ENCODE measurements at regions not wholly inside any gene's neighbourhood (a gene's known extent, or its start where the extent isn't known, plus 50 kb on each side); places are given as distances from the start of the nearest gene placed in this dataset.

- no peak for TF ChIP-seq SUZ12 (IDR thresholded peaks at IDR 0.05; ENCODE audit: extremely low read depth, insufficient read depth, insufficient read length)
- TF ChIP-seq YY1 (IDR thresholded peaks at IDR 0.05; ENCODE audit: insufficient read depth, insufficient read length), result no peak
- no peak for TF ChIP-seq ZNF274 (IDR thresholded peaks at IDR 0.05; ENCODE audit: low read depth, low read length)
Observed at GRCh38 chr16:6018848-6019489, 921.4 kb upstream of the EEF2KMT start.

GRCh38 chr16:6016530-6017184, 919.1 kb upstream of the EEF2KMT start:
- H3K4me3 ChIP-seq (ENCODE audit: insufficient read length, low read depth), result no peak overlapping the region
- DNase-seq (ENCODE audit: low read depth, low spot score), result peak; percentile 68
- H3K9ac ChIP-seq (ENCODE audit: insufficient read length, low read depth), result no peak overlapping the region
- H3K4me1 ChIP-seq (ENCODE audit: insufficient read depth, insufficient read length), result no peaks in the 10 kb centered on the region
- H3K27me3 ChIP-seq (ENCODE audit: insufficient read depth, insufficient read length), result peaks cover 50% of the 10 kb centered on the region
- TF ChIP-seq SUZ12 (IDR thresholded peaks at IDR 0.05; ENCODE audit: extremely low read depth, insufficient read depth, insufficient read length) (no peak), YY1 (IDR thresholded peaks at IDR 0.05; ENCODE audit: insufficient read depth, insufficient read length) (no peak), ZNF274 (IDR thresholded peaks at IDR 0.05; ENCODE audit: low read depth, low read length) (no peak)
- H3K36me3 ChIP-seq (ENCODE audit: insufficient read depth, insufficient read length, low read length), result no peaks in the 10 kb centered on the region
- no peaks in the 10 kb centered on the region for H3K9me3 ChIP-seq (ENCODE audit: insufficient read depth, low read length)

More at GRCh38 chr16:6018848-6019489, 921.4 kb upstream of the EEF2KMT start:
- Histone ChIP-seq H3K27me3 (ENCODE audit: insufficient read depth, insufficient read length) (peaks cover 56% of the 10 kb centered on the region), H3K36me3 (ENCODE audit: insufficient read depth, insufficient read length, low read length) (no peaks in the 10 kb centered on the region), H3K9me3 (ENCODE audit: insufficient read depth, low read length) (no peaks in the 10 kb centered on the region), H3K4me3 (ENCODE audit: insufficient read length, low read depth) (peak overlapping the region; percentile 64), H3K4me1 (ENCODE audit: insufficient read depth, insufficient read length) (no peaks in the 10 kb centered on the region), H3K9ac (ENCODE audit: insufficient read length, low read depth) (peak overlapping the region; percentile 73)
- no peak for DNase-seq (ENCODE audit: low read depth, low spot score)

- no peaks in the 10 kb centered on the region for H3K9me3 ChIP-seq (ENCODE audit: insufficient read depth, low read length)
- peaks cover 11% of the 10 kb centered on the region for H3K27me3 ChIP-seq (ENCODE audit: insufficient read depth, insufficient read length)
- no peaks in the 10 kb centered on the region for H3K4me1 ChIP-seq (ENCODE audit: insufficient read depth, insufficient read length)
- DNase-seq (ENCODE audit: low read depth, low spot score), result no peak
- no peak overlapping the region for H3K9ac ChIP-seq (ENCODE audit: insufficient read length, low read depth)
- H3K4me3 ChIP-seq (ENCODE audit: insufficient read length, low read depth), result no peak overlapping the region
- no peaks in the 10 kb centered on the region for H3K36me3 ChIP-seq (ENCODE audit: insufficient read depth, insufficient read length, low read length)
- TF ChIP-seq YY1 (IDR thresholded peaks at IDR 0.05; ENCODE audit: insufficient read depth, insufficient read length) (no peak), SUZ12 (IDR thresholded peaks at IDR 0.05; ENCODE audit: extremely low read depth, insufficient read depth, insufficient read length) (no peak), ZNF274 (IDR thresholded peaks at IDR 0.05; ENCODE audit: low read depth, low read length) (no peak)
Observed at GRCh38 chr16:6012716-6013115, 915.1 kb upstream of the EEF2KMT start.

- no peak for TF ChIP-seq YY1 (IDR thresholded peaks at IDR 0.05; ENCODE audit: insufficient read depth, insufficient read length)
- no peak for TF ChIP-seq ZNF274 (IDR thresholded peaks at IDR 0.05; ENCODE audit: low read depth, low read length)
- TF ChIP-seq SUZ12 (IDR thresholded peaks at IDR 0.05; ENCODE audit: extremely low read depth, insufficient read depth, insufficient read length), result no peak
- no peaks in the 10 kb centered on the region for H3K27me3 ChIP-seq (ENCODE audit: insufficient read depth, insufficient read length)
- H3K36me3 ChIP-seq (ENCODE audit: insufficient read depth, insufficient read length, low read length), result no peaks in the 10 kb centered on the region
- no peaks in the 10 kb centered on the region for H3K4me1 ChIP-seq (ENCODE audit: insufficient read depth, insufficient read length)
- H3K9me3 ChIP-seq (ENCODE audit: insufficient read depth, low read length), result no peaks in the 10 kb centered on the region
- H3K9ac ChIP-seq (ENCODE audit: insufficient read length, low read depth), result no peak overlapping the region
- DNase-seq (ENCODE audit: low read depth, low spot score), result no peak
- no peak overlapping the region for H3K4me3 ChIP-seq (ENCODE audit: insufficient read length, low read depth)
Observed at GRCh38 chr16:6009151-6009550, 911.6 kb upstream of the EEF2KMT start.

GRCh38 chr16:6008670-6009069, 911.1 kb upstream of the EEF2KMT start:
- Histone ChIP-seq H3K9ac (ENCODE audit: insufficient read length, low read depth) (no peak overlapping the region), H3K4me3 (ENCODE audit: insufficient read length, low read depth) (no peak overlapping the region), H3K36me3 (ENCODE audit: insufficient read depth, insufficient read length, low read length) (no peaks in the 10 kb centered on the region), H3K9me3 (ENCODE audit: insufficient read depth, low read length) (no peaks in the 10 kb centered on the region), H3K4me1 (ENCODE audit: insufficient read depth, insufficient read length) (no peaks in the 10 kb centered on the region), H3K27me3 (ENCODE audit: insufficient read depth, insufficient read length) (no peaks in the 10 kb centered on the region)
- no peak for TF ChIP-seq YY1 (IDR thresholded peaks at IDR 0.05; ENCODE audit: insufficient read depth, insufficient read length)
- no peak for TF ChIP-seq ZNF274 (IDR thresholded peaks at IDR 0.05; ENCODE audit: low read depth, low read length)
- TF ChIP-seq SUZ12 (IDR thresholded peaks at IDR 0.05; ENCODE audit: extremely low read depth, insufficient read depth, insufficient read length), result no peak
- no peak for DNase-seq (ENCODE audit: low read depth, low spot score)

- Histone ChIP-seq H3K4me1 (ENCODE audit: insufficient read depth, insufficient read length) (no peaks in the 10 kb centered on the region), H3K36me3 (ENCODE audit: insufficient read depth, insufficient read length, low read length) (no peaks in the 10 kb centered on the region), H3K9me3 (ENCODE audit: insufficient read depth, low read length) (no peaks in the 10 kb centered on the region), H3K9ac (ENCODE audit: insufficient read length, low read depth) (no peak overlapping the region), H3K4me3 (ENCODE audit: insufficient read length, low read depth) (no peak overlapping the region), H3K27me3 (ENCODE audit: insufficient read depth, insufficient read length) (no peaks in the 10 kb centered on the region)
- no peak for DNase-seq (ENCODE audit: low read depth, low spot score)
- no peak for TF ChIP-seq ZNF274 (IDR thresholded peaks at IDR 0.05; ENCODE audit: low read depth, low read length)
- no peak for TF ChIP-seq SUZ12 (IDR thresholded peaks at IDR 0.05; ENCODE audit: extremely low read depth, insufficient read depth, insufficient read length)
- TF ChIP-seq YY1 (IDR thresholded peaks at IDR 0.05; ENCODE audit: insufficient read depth, insufficient read length), result no peak
Observed at GRCh38 chr16:5993356-5993755, 895.8 kb upstream of the EEF2KMT start.

- Histone ChIP-seq H3K4me1 (ENCODE audit: insufficient read depth, insufficient read length) (peaks cover 19% of the 10 kb centered on the region), H3K27me3 (ENCODE audit: insufficient read depth, insufficient read length) (peaks cover 2% of the 10 kb centered on the region), H3K36me3 (ENCODE audit: insufficient read depth, insufficient read length, low read length) (no peaks in the 10 kb centered on the region), H3K9me3 (ENCODE audit: insufficient read depth, low read length) (no peaks in the 10 kb centered on the region), H3K9ac (ENCODE audit: insufficient read length, low read depth) (no peak overlapping the region), H3K4me3 (ENCODE audit: insufficient read length, low read depth) (no peak overlapping the region)
- DNase-seq (ENCODE audit: low read depth, low spot score), result no peak
- TF ChIP-seq YY1 (IDR thresholded peaks at IDR 0.05; ENCODE audit: insufficient read depth, insufficient read length) (no peak), ZNF274 (IDR thresholded peaks at IDR 0.05; ENCODE audit: low read depth, low read length) (no peak), SUZ12 (IDR thresholded peaks at IDR 0.05; ENCODE audit: extremely low read depth, insufficient read depth, insufficient read length) (no peak)
Observed at GRCh38 chr16:5982979-5983378, 885.4 kb upstream of the EEF2KMT start.
